B cell (primary cell): ENCODE measurements at regions not wholly inside any gene's neighbourhood (a gene's known extent, or its start where the extent isn't known, plus 50 kb on each side); places are given as distances from the start of the nearest gene placed in this dataset.
"Not testable (repeated sequence)": the region's sequence is repeated elsewhere in the genome, so short reads cannot be mapped to it uniquely, and the experiment has no call there.

ENCODE experiments used
- ATAC-seq: fragments of 200-7000 bp; cut with Tn5 transposase; one replicate; pipeline ENCODE4 v1.10.0; 2021; ENCODE audit warnings: low read depth, mild to moderate bottlenecking, moderate number of reproducible peaks, moderate library complexity
- CTCF ChIA-PET: fragments of 350-600 bp; sonication (Branson Sonifier 250); formaldehyde crosslinking; loops from one replicate; lab custom pipeline; 2021; ENCODE audit warnings: antibody characterized with exemption, inconsistent platforms; lab: Charles Lee
- POLR2A ChIA-PET: fragments of 350-600 bp; sonication (Branson Sonifier 250); formaldehyde crosslinking; loops from one replicate; lab custom pipeline; 2021; ENCODE audit warnings: antibody characterized with exemption; lab: Charles Lee
- DNase-seq: peaks from one replicate; pipeline ENCODE4 v3.0.0; 2013
- H2AFZ ChIP-seq: 2 replicates; pipeline ENCODE4 v1.6.1; 2012; ENCODE audit warnings: mild to moderate bottlenecking, low read depth, low read length; ENCODE audit not compliant: insufficient read depth, poor library complexity, severe bottlenecking
- H3K27ac ChIP-seq, 2 donors: 1 replicate in 1 of 2; 2 replicates in 1 of 2; pipeline ENCODE4 v1.5.1; 2012 to 2013; ENCODE audit warnings: low read length in 2 of 2, mild to moderate bottlenecking in 2 of 2, moderate library complexity in 1 of 2
- H3K27me3 ChIP-seq, 4 experiments: fragments of 200-600 bp in 1 of 4; sonication (generic) in 1 of 4; replicated peaks in 1 of 4; 1 replicate in 2 of 4; 2 replicates in 2 of 4; pipeline versions ENCODE4 v1.6.1 to v1.7.0; 2013 to 2016; ENCODE audit warnings: low read length in 3 of 4, mild to moderate bottlenecking in 2 of 4, mixed read lengths in 1 of 4, moderate library complexity in 1 of 4; ENCODE audit not compliant: insufficient read depth in 4 of 4, control insufficient read depth in 3 of 4; ENCODE audit errors: control extremely low read depth in 1 of 4
- H3K36me3 ChIP-seq, 2 experiments: replicated peaks in 1 of 2; 1 replicate in 1 of 2; 2 replicates in 1 of 2; pipeline versions ENCODE4 v1.6.1 to v1.7.1; 2013; ENCODE audit warnings: low read length in 1 of 2; ENCODE audit not compliant: insufficient read depth in 2 of 2, control insufficient read depth in 1 of 2; ENCODE audit errors: control extremely low read depth in 1 of 2, extremely low read depth in 1 of 2
- H3K4me1 ChIP-seq, 2 donors: fragments of 200-600 bp in 1 of 2; sonication (generic) in 1 of 2; 1 replicate in 1 of 2; 2 replicates in 1 of 2; pipeline versions ENCODE4 v1.5.1 to v1.6.1; 2013 to 2017; ENCODE audit warnings: low read length in 2 of 2; ENCODE audit not compliant: control insufficient read depth in 2 of 2, insufficient read depth in 2 of 2
- H3K4me2 ChIP-seq: replicated peaks from 2 replicates; pipeline ENCODE3; 2012; ENCODE audit warnings: mild to moderate bottlenecking, low read depth, low read length; ENCODE audit not compliant: poor library complexity, severe bottlenecking
- H3K4me3 ChIP-seq, 5 experiments: fragments of 200-600 bp in 1 of 5; sonication (generic) in 1 of 5; 1 replicate in 3 of 5; 2 replicates in 2 of 5; pipeline versions ENCODE4 v1.5.1 to v1.7.0; 2011 to 2016; ENCODE audit warnings: low read length in 4 of 5, mild to moderate bottlenecking in 4 of 5, low read depth in 2 of 5, control low read depth in 1 of 5, moderate library complexity in 1 of 5; ENCODE audit not compliant: insufficient read depth in 1 of 5; ENCODE audit errors: control extremely low read depth in 1 of 5, extremely low read depth in 1 of 5
- H3K79me2 ChIP-seq: fragments of 200-600 bp; sonication (generic); one replicate; pipeline ENCODE4 v1.6.0; 2016; ENCODE audit warnings: low read length; ENCODE audit not compliant: control insufficient read depth, insufficient read depth
- H3K9ac ChIP-seq: fragments of 200-600 bp; sonication (generic); 2 replicates; pipeline ENCODE4 v1.6.1; 2017; ENCODE audit warnings: mild to moderate bottlenecking, low read length, moderate library complexity
- H3K9me3 ChIP-seq, 3 donors: one replicate each; pipeline versions ENCODE4 v1.6.1 to v1.7.1; 2013; ENCODE audit warnings: low read length in 2 of 3; ENCODE audit not compliant: control insufficient read depth in 2 of 3, insufficient read depth in 1 of 3; ENCODE audit errors: control extremely low read depth in 1 of 3
- H4K20me1 ChIP-seq: 2 replicates; pipeline ENCODE4 v1.6.0; 2012; ENCODE audit warnings: mild to moderate bottlenecking, low read length; ENCODE audit not compliant: insufficient read depth, control insufficient read depth, poor library complexity, severe bottlenecking
- H3K27ac Mint-ChIP-seq: one replicate; pipeline ENCODE4 v1.8.0; 2021; ENCODE audit warnings: mixed read lengths
- H3K27me3 Mint-ChIP-seq: one replicate; pipeline ENCODE4 v1.8.0; 2021; ENCODE audit warnings: mixed read lengths
- H3K4me1 Mint-ChIP-seq: one replicate; pipeline ENCODE4 v1.8.0; 2021; ENCODE audit warnings: mixed read lengths
- H3K4me3 Mint-ChIP-seq: one replicate; pipeline ENCODE4 v1.8.0; 2021; ENCODE audit warnings: mixed read lengths
- H3K9me3 Mint-ChIP-seq: one replicate; pipeline ENCODE4 v1.8.0; 2022; ENCODE audit warnings: mixed read lengths; ENCODE audit not compliant: insufficient read depth
- CTCF ChIP-seq: fragments of 200-600 bp; IDR thresholded peaks from one replicate; pipeline ENCODE4 v1.8.0; 2022; ENCODE audit warnings: antibody characterized with exemption, mild to moderate bottlenecking
- EZH2 ChIP-seq: IDR thresholded peaks from 2 replicates; pipeline ENCODE4 v1.6.1; 2012; ENCODE audit warnings: borderline replicate concordance, low read depth, mild to moderate bottlenecking, moderate library complexity, low read length; ENCODE audit not compliant: insufficient read depth, poor library complexity, severe bottlenecking
- WGBS: methylation state at CpG from one replicate; pipeline ENCODE4 v1.1.5; 2013; ENCODE audit warnings: missing lambda C conversion rate; ENCODE audit not compliant: insufficient coverage; 5-methylcytosine and 5-hydroxymethylcytosine counted together
- intact Hi-C: fragments of 100-400 bp; cut with micrococcal nuclease; formaldehyde crosslinking; loops from one replicate; pipeline ENCODE4 v1.10.0; 2022

- Mint-ChIP-seq H3K9me3 (no peaks in the 10 kb centered on the region), H3K4me3 (no peak overlapping the region), H3K4me1 (no peaks in the 10 kb centered on the region), H3K27me3 (no peaks in the 10 kb centered on the region), H3K27ac (no peak overlapping the region)
- Histone ChIP-seq H3K4me1 (no peaks in the 10 kb centered on the region), H3K79me2 (no peaks in the 10 kb centered on the region), H4K20me1 (no peaks in the 10 kb centered on the region), H3K4me3 (no peak overlapping the region), H2AFZ (no peak overlapping the region), H3K27me3 (peaks cover 0 to 2% (median 0%) of the 10 kb centered on the region in 4 experiments), H3K36me3 (no peaks in the 10 kb centered on the region), H3K27ac (no peak overlapping the region), H3K9me3 (peaks cover 0 to 4% (median 0%) of the 10 kb centered on the region in 3 donors), H3K4me2 (no peak overlapping the region), H3K9ac (no peak overlapping the region)
- DNase-seq (no peak), ATAC-seq (no peak)
- WGBS = 92% methylated on average over 5 of the region's 11 CpGs
- TF ChIP-seq CTCF = no peak
- TF ChIP-seq EZH2 = no peak
- CTCF ChIA-PET = no interaction called here
- POLR2A ChIA-PET = no interaction called here
- intact Hi-C loops = no loop called here
Observed at GRCh38 chr13:44826591-44827350, 162.5 kb downstream of the NUFIP1 start.

DNA sequence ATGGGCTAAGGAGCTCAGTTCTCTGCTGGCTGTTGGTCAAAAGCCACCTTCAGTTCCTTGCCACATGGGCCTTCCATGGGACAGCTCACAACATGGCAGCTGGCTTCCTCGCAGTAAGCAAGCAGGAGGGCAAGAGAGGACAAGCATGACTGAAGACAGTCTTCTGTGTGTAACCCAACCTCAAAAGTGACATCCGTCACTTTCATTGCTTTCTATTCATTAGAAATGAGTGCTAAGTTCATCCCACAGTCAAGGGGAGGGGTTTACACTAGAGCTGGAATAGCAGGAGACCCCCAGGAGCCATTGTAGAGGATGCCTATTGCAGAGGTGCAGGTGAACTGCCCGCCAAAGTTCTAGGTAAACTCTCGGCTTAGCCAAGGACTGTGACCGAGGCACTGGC lies 163.3 kb downstream of the NUFIP1 start:
- Histone ChIP-seq H3K36me3 (no peaks in the 10 kb centered on the region), H3K9ac (no peak overlapping the region), H2AFZ (no peak overlapping the region), H4K20me1 (no peaks in the 10 kb centered on the region), H3K79me2 (no peaks in the 10 kb centered on the region), H3K4me3 (no peak overlapping the region), H3K4me2 (no peak overlapping the region), H3K9me3 (peaks cover 0 to 4% (median 0%) of the 10 kb centered on the region in 3 donors), H3K27ac (no peak overlapping the region), H3K27me3 (peaks cover 0 to 1% (median 0%) of the 10 kb centered on the region in 4 experiments), H3K4me1 (no peaks in the 10 kb centered on the region)
- H3K9me3 Mint-ChIP-seq = no peaks in the 10 kb centered on the region
- no peak for DNase-seq
- H3K4me1 Mint-ChIP-seq = no peaks in the 10 kb centered on the region
- H3K27me3 Mint-ChIP-seq = no peaks in the 10 kb centered on the region
- H3K27ac Mint-ChIP-seq = no peak overlapping the region
- TF ChIP-seq EZH2 = no peak
- no peak for TF ChIP-seq CTCF
- POLR2A ChIA-PET = no interaction called here
- WGBS = 98% methylated on average over 3 of the region's 5 CpGs
- CTCF ChIA-PET = no interaction called here
- intact Hi-C loops = no loop called here
- no peak overlapping the region for H3K4me3 Mint-ChIP-seq
- ATAC-seq = no peak

DNA sequence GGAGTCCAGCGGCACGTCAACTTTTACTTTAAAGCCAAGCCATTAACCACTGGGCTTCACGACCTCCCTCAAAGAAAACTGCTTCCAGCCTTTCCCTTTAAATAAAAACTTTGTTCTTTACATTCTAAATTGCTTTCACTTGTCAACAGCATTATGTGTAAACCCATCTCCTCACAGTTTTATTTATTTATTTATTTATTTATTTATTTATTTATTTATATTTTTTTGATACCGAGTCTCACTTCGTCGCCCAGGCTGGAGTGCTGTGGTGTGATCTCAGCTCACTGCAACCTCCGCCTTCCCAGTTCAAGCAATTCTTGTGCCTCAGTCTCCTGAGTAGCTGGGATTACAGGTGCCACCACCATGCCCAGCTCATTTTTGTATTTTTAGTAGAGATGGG lies 165.7 kb downstream of the NUFIP1 start:
- H3K4me3 ChIP-seq, CTCF ChIA-PET, H3K4me2 ChIP-seq, ATAC-seq, H3K27me3 ChIP-seq, intact Hi-C loops, H3K36me3 ChIP-seq, H3K9ac ChIP-seq, H4K20me1 ChIP-seq, H3K27ac Mint-ChIP-seq, H3K4me1 Mint-ChIP-seq, H3K79me2 ChIP-seq, H3K9me3 Mint-ChIP-seq, DNase-seq, H3K27ac ChIP-seq, H3K9me3 ChIP-seq, H3K4me1 ChIP-seq, POLR2A ChIA-PET, H2AFZ ChIP-seq, H3K4me3 Mint-ChIP-seq, H3K27me3 Mint-ChIP-seq: not testable (repeated sequence)
- WGBS = 100% methylated on average over 6 of the region's 7 CpGs
